GM23338 (cell line): ENCODE measurements at regions not wholly inside any gene's neighbourhood (a gene's known extent, or its start where the extent isn't known, plus 50 kb on each side); places are given as distances from the start of the nearest gene placed in this dataset.

Experiments
- ATAC-seq: fragments of 200-7000 bp; cut with Tn5 transposase; 3 replicates; pipeline ENCODE4 v1.9.1; 2020
- DNase-seq: peaks from one replicate; pipeline ENCODE4 v3.0.0-alpha.2; 2015; ENCODE audit warnings: low spot score
- H2AFZ ChIP-seq: fragments of 200-600 bp; sonication (generic); 2 replicates; pipeline ENCODE4 v1.8.0; 2016; ENCODE audit warnings: antibody characterized with exemption, mild to moderate bottlenecking, moderate library complexity
- H3F3A ChIP-seq: fragments of 200-600 bp; sonication (generic); replicated peaks from 2 replicates; pipeline ENCODE4 v1.8.0; 2017; ENCODE audit warnings: antibody characterized with exemption, mixed run types, low read depth
- H3K27ac ChIP-seq: fragments of 200-600 bp; sonication (generic); 2 replicates; pipeline ENCODE4 v1.6.1; 2016; ENCODE audit warnings: low read depth
- H3K27me3 ChIP-seq: fragments of 200-600 bp; sonication (generic); 2 replicates; pipeline ENCODE4 v1.8.0; 2016; ENCODE audit warnings: mild to moderate bottlenecking, mixed run types, moderate library complexity; ENCODE audit not compliant: insufficient read depth
- H3K36me3 ChIP-seq: fragments of 200-600 bp; sonication (generic); 2 replicates; pipeline ENCODE4 v1.8.0; 2016; ENCODE audit warnings: mild to moderate bottlenecking; ENCODE audit not compliant: insufficient read depth
- H3K4me1 ChIP-seq: fragments of 200-600 bp; sonication (generic); 2 replicates; pipeline ENCODE4 v1.8.0; 2016; ENCODE audit warnings: mild to moderate bottlenecking, moderate library complexity; ENCODE audit not compliant: insufficient read depth
- H3K4me2 ChIP-seq: fragments of 200-600 bp; sonication (generic); 2 replicates; pipeline ENCODE4 v1.7.1; 2017; ENCODE audit warnings: mixed run types
- H3K4me3 ChIP-seq: fragments of 200-600 bp; sonication (generic); 2 replicates; pipeline ENCODE4 v1.6.1; 2016; ENCODE audit warnings: mixed run types
- H3K79me2 ChIP-seq: fragments of 200-600 bp; sonication (generic); replicated peaks from 2 replicates; pipeline ENCODE4 v1.8.0; 2017; ENCODE audit warnings: mild to moderate bottlenecking; ENCODE audit not compliant: insufficient read depth
- H3K9me2 ChIP-seq: fragments of 200-600 bp; sonication (generic); 2 replicates; pipeline ENCODE4 v1.8.0; 2017; ENCODE audit not compliant: insufficient read depth
- H4K20me1 ChIP-seq: fragments of 200-600 bp; sonication (generic); replicated peaks from 2 replicates; pipeline ENCODE4 v1.8.0; 2017; ENCODE audit warnings: mild to moderate bottlenecking; ENCODE audit not compliant: insufficient read depth
- H3K27ac Mint-ChIP-seq: 2 replicates; pipeline ENCODE4 v1.8.0; 2020; ENCODE audit warnings: inconsistent platforms, mild to moderate bottlenecking, moderate library complexity, mixed read lengths
- H3K27me3 Mint-ChIP-seq: 3 replicates; pipeline ENCODE4 v1.8.0; 2022; ENCODE audit warnings: low read depth, mild to moderate bottlenecking, moderate library complexity, mixed read lengths, inconsistent platforms; ENCODE audit not compliant: insufficient read depth, poor library complexity
- H3K36me3 Mint-ChIP-seq: 3 replicates; pipeline ENCODE4 v1.8.0; 2021; ENCODE audit warnings: low read depth, mild to moderate bottlenecking, inconsistent platforms, moderate library complexity, mixed read lengths
- H3K4me1 Mint-ChIP-seq: 3 replicates; pipeline ENCODE4 v1.8.0; 2020; ENCODE audit warnings: mild to moderate bottlenecking, inconsistent platforms, mixed read lengths
- H3K4me3 Mint-ChIP-seq: 3 replicates; pipeline ENCODE4 v1.8.0; 2021; ENCODE audit warnings: moderate library complexity, mild to moderate bottlenecking, inconsistent platforms, mixed read lengths
- H3K9me3 Mint-ChIP-seq: 3 replicates; pipeline ENCODE4 v1.8.0; 2020; ENCODE audit warnings: moderate library complexity, mild to moderate bottlenecking, inconsistent platforms, mixed read lengths
- CREB1 ChIP-seq: fragments of 250-450 bp; sonication (Bioruptor Pico); IDR thresholded peaks from 2 replicates; pipeline ENCODE4 v1.5.0; 2020; ENCODE audit warnings: low read depth, mild to moderate bottlenecking, moderate library complexity
- CTCF ChIP-seq, 2 experiments: fragments of 200-600 bp in 1 of 2; sonication (generic) in 1 of 2; conservative IDR thresholded peaks; 2 replicates each; pipeline versions ENCODE4 v1.5.1 to v1.6.1; 2016 to 2017; ENCODE audit warnings: antibody characterized with exemption in 2 of 2, low read depth in 2 of 2, mild to moderate bottlenecking in 2 of 2, moderate library complexity in 1 of 2
- ETS1 ChIP-seq: IDR thresholded peaks from 2 replicates; pipeline ENCODE4 v1.6.1; 2016; ENCODE audit warnings: antibody characterized with exemption
- EZH2 ChIP-seq: fragments of 200-600 bp; sonication (generic); IDR thresholded peaks from one replicate; pipeline ENCODE4 v1.8.0; 2017; ENCODE audit warnings: antibody characterized with exemption, mild to moderate bottlenecking, low read depth; ENCODE audit not compliant: unreplicated experiment
- EZH2phosphoT487 ChIP-seq: fragments of 200-600 bp; sonication (generic); IDR thresholded peaks from one replicate; pipeline ENCODE4 v1.8.1; 2018; ENCODE audit warnings: antibody characterized with exemption; ENCODE audit not compliant: unreplicated experiment
- JUNB ChIP-seq: IDR thresholded peaks from one replicate; pipeline ENCODE4 v1.6.1; 2016; ENCODE audit warnings: antibody characterized with exemption; ENCODE audit not compliant: unreplicated experiment
- NANOG ChIP-seq: IDR thresholded peaks from 2 replicates; pipeline ENCODE4 v1.6.1; 2016; ENCODE audit warnings: antibody characterized with exemption, borderline replicate concordance
- POLR2AphosphoS5 ChIP-seq: IDR thresholded peaks from 2 replicates; pipeline ENCODE4 v1.6.1; 2016; ENCODE audit warnings: antibody characterized with exemption, low read depth
- STAT1 ChIP-seq: IDR thresholded peaks from one replicate; pipeline ENCODE4 v1.6.1; 2016; ENCODE audit warnings: antibody characterized with exemption; ENCODE audit not compliant: unreplicated experiment
- ZNF114 ChIP-seq: fragments of 250-450 bp; sonication (Bioruptor Pico); IDR thresholded peaks from 2 replicates; pipeline ENCODE4 v1.5.0; 2020; ENCODE audit warnings: mild to moderate bottlenecking, moderate library complexity
- ZNF331 ChIP-seq: fragments of 250-450 bp; sonication (Bioruptor Pico); IDR thresholded peaks from 2 replicates; pipeline ENCODE4 v1.5.0; 2020; ENCODE audit warnings: low read depth, mild to moderate bottlenecking, moderate library complexity
- TF ChIP-seq, protein P1 (sequence below): fragments of 250-450 bp; sonication (Bioruptor Pico); IDR thresholded peaks from 2 replicates; pipeline ENCODE4 v1.5.0; 2020; ENCODE audit warnings: mild to moderate bottlenecking, moderate library complexity

GRCh38 chr18:78731398-78732032 is 248.1 kb upstream of the SALL3 start (continued):
- TF ChIP-seq STAT1 (no peak), POLR2AphosphoS5 (no peak), JUNB (no peak)

DNA sequence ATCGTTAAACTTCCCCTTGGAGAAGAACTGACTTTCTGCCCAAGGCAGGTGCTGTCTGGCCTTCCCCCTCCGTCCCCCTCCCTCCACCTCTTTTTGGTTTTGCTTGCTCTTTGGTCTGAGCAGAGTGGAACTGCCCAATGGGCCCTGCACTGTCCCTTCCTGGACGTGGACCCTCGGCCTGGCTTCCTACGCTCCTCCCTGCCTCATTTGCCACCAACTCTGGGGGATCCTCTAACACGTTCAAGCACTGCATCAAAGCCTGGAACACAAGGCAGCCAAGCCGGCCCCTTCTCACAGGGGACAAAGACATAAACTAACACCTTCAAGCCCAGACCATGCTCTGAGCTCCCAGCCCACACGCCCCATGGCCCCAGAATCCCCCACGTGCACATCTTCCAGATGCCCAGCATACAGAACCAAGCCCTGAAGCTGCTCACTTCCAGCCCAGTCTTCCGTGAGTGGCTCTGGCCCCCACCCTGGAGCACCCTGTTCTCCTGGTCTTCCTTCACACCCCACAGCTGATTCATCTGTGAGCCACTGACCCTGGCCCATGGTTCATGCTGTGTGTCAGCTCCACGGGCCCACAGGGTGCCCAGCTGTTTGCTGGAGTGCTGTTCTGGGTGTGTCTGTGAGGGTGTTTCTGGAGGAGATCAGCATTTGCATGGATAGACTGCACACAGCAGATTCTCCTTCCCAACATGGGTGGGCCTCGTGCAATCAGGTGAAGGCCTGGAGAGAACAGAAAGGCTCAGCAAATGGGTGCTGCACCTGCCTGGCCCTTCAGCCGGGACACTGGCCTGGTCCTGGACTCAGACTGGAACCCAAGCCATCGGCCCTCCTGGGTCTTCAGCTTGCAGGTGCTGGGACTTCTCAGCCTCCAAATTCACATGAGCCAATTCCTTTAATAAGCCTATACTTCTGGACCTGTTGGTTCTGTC is 247.1 kb upstream of the SALL3 start:
- ATAC-seq (no peak), DNase-seq (no peak)
- no peaks in the 10 kb centered on the region for H3F3A ChIP-seq
- Mint-ChIP-seq H3K27me3 (peaks cover 7% of the 10 kb centered on the region), H3K9me3 (peaks cover 94% of the 10 kb centered on the region), H3K36me3 (peaks cover 31% of the 10 kb centered on the region; the same call in 2 of the 3 replicates), H3K4me3 (no peak overlapping the region), H3K27ac (no peak overlapping the region), H3K4me1 (no peaks in the 10 kb centered on the region; the same call in 2 of the 3 replicates)
- no peaks in the 10 kb centered on the region for H3K79me2 ChIP-seq
- H2AFZ ChIP-seq, result no peak overlapping the region
- H3K27me3 ChIP-seq, result no peaks in the 10 kb centered on the region
- no peak overlapping the region for H3K4me2 ChIP-seq
- H3K4me1 ChIP-seq, result no peaks in the 10 kb centered on the region
- no peaks in the 10 kb centered on the region for H3K36me3 ChIP-seq
- H3K9me2 ChIP-seq, result no peaks in the 10 kb centered on the region
- no peak overlapping the region for H3K4me3 ChIP-seq
- H4K20me1 ChIP-seq, result no peaks in the 10 kb centered on the region
- H3K27ac ChIP-seq, result no peak overlapping the region
- TF ChIP-seq ZNF331 (CRISPR knock-in tag) (no peak), EZH2phosphoT487 (no peak), CTCF (conservative IDR thresholded peaks at IDR 0.05; ENCODE audit: low read depth in 2 of 2) (no peak), ETS1 (no peak), NANOG (no peak), CREB1 (CRISPR knock-in tag) (no peak), ZNF114 (CRISPR knock-in tag) (no peak), STAT1 (no peak), JUNB (no peak), EZH2 (no peak), POLR2AphosphoS5 (no peak)
- TF ChIP-seq, protein P1, sequence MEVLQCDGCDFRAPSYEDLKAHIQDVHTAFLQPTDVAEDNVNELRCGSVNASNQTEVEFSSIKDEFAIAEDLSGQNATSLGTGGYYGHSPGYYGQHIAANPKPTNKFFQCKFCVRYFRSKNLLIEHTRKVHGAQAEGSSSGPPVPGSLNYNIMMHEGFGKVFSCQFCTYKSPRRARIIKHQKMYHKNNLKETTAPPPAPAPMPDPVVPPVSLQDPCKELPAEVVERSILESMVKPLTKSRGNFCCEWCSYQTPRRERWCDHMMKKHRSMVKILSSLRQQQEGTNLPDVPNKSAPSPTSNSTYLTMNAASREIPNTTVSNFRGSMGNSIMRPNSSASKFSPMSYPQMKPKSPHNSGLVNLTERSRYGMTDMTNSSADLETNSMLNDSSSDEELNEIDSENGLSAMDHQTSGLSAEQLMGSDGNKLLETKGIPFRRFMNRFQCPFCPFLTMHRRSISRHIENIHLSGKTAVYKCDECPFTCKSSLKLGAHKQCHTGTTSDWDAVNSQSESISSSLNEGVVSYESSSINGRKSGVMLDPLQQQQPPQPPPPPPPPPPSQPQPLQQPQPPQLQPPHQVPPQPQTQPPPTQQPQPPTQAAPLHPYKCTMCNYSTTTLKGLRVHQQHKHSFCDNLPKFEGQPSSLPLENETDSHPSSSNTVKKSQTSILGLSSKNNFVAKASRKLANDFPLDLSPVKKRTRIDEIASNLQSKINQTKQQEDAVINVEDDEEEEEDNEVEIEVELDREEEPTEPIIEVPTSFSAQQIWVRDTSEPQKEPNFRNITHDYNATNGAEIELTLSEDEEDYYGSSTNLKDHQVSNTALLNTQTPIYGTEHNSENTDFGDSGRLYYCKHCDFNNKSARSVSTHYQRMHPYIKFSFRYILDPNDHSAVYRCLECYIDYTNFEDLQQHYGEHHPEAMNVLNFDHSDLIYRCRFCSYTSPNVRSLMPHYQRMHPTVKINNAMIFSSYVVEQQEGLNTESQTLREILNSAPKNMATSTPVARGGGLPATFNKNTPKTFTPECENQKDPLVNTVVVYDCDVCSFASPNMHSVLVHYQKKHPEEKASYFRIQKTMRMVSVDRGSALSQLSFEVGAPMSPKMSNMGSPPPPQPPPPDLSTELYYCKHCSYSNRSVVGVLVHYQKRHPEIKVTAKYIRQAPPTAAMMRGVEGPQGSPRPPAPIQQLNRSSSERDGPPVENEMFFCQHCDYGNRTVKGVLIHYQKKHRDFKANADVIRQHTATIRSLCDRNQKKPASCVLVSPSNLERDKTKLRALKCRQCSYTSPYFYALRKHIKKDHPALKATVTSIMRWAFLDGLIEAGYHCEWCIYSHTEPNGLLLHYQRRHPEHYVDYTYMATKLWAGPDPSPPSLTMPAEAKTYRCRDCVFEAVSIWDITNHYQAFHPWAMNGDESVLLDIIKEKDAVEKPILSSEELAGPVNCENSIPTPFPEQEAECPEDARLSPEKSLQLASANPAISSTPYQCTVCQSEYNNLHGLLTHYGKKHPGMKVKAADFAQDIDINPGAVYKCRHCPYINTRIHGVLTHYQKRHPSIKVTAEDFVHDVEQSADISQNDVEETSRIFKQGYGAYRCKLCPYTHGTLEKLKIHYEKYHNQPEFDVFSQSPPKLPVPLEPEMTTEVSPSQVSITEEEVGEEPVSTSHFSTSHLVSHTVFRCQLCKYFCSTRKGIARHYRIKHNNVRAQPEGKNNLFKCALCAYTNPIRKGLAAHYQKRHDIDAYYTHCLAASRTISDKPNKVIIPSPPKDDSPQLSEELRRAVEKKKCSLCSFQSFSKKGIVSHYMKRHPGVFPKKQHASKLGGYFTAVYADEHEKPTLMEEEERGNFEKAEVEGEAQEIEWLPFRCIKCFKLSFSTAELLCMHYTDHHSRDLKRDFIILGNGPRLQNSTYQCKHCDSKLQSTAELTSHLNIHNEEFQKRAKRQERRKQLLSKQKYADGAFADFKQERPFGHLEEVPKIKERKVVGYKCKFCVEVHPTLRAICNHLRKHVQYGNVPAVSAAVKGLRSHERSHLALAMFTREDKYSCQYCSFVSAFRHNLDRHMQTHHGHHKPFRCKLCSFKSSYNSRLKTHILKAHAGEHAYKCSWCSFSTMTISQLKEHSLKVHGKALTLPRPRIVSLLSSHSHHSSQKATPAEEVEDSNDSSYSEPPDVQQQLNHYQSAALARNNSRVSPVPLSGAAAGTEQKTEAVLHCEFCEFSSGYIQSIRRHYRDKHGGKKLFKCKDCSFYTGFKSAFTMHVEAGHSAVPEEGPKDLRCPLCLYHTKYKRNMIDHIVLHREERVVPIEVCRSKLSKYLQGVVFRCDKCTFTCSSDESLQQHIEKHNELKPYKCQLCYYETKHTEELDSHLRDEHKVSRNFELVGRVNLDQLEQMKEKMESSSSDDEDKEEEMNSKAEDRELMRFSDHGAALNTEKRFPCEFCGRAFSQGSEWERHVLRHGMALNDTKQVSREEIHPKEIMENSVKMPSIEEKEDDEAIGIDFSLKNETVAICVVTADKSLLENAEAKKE (CRISPR knock-in tag), result no peak
